ENCODE measurements at regions not wholly inside any gene's neighbourhood (a gene's known extent, or its start where the extent isn't known, plus 50 kb on each side); places are given as distances from the start of the nearest gene placed in this dataset.

DNA sequence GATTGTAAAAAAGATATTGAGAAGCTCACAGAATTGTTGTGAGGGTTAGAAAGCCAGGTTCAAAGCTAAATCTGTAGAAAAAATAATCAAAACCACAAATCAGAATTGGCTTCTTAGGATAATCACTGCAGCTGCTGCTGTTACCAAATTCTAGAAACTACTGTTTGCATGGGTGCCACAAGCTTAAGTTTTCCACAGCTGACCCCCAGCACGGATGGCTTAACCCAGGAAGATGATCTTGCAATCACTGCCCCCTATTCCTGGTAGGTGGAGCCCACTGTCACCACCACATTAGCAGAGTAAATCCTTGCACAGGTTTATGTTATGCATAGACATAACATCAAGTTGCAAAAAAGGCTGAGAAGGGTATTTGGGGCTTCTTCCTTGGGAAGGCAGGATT lies 877.8 kb upstream of the ADGRL2 start:
- no peaks in the 10 kb centered on the region for H3K27me3 ChIP-seq (replicated peaks in 1 of 7)
- DNase-seq: no peak
- H3K4me1 ChIP-seq: no peaks in the 10 kb centered on the region
- 47 to 76% (median 70%) methylated on average over 1 of the region's 1 CpG for WGBS, 5 donors
- H3K9me3 ChIP-seq: no peaks in the 10 kb centered on the region
- no peaks in the 10 kb centered on the region for H3K36me3 ChIP-seq
- H3K27ac ChIP-seq: no peak overlapping the region
- TF ChIP-seq POLR2AphosphoS5 (IDR thresholded peaks at IDR 0.05) (no peak), POLR2A (IDR thresholded peaks at IDR 0.05) (no peak)
- TF ChIP-seq, protein P1, sequence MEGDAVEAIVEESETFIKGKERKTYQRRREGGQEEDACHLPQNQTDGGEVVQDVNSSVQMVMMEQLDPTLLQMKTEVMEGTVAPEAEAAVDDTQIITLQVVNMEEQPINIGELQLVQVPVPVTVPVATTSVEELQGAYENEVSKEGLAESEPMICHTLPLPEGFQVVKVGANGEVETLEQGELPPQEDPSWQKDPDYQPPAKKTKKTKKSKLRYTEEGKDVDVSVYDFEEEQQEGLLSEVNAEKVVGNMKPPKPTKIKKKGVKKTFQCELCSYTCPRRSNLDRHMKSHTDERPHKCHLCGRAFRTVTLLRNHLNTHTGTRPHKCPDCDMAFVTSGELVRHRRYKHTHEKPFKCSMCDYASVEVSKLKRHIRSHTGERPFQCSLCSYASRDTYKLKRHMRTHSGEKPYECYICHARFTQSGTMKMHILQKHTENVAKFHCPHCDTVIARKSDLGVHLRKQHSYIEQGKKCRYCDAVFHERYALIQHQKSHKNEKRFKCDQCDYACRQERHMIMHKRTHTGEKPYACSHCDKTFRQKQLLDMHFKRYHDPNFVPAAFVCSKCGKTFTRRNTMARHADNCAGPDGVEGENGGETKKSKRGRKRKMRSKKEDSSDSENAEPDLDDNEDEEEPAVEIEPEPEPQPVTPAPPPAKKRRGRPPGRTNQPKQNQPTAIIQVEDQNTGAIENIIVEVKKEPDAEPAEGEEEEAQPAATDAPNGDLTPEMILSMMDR (IDR thresholded peaks at IDR 0.05 in 8 of 11, conservative IDR thresholded peaks at IDR 0.05 in 3 of 11): no peak
- intact Hi-C loops (cut with DNase I; ENCODE audit: low total_unique reads): no loop called here
- no peak overlapping the region for H3K4me3 ChIP-seq

DNA sequence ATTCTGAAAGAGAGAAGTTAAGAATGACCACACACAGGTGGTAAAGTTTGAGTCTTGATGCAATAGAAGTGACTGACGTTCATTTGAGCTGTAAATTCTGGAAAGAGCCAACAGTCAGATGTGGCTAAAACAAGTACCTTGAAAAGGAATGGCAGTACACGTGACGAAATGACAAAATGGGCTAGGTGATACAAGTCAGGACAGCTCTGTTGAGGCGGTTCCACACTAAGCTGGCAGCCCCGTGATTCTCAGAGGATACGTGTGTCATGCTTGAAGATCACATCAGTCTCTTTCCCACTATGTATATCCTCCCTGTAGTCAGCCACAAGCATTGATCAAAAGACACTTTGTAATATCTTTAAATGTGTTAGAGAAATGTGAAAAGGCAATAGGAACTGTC lies 881.3 kb upstream of the ADGRL2 start:
- Histone ChIP-seq H3K36me3 (no peaks in the 10 kb centered on the region), H3K27ac (no peak overlapping the region), H3K4me3 (no peak overlapping the region), H3K9me3 (no peaks in the 10 kb centered on the region), H3K4me1 (no peaks in the 10 kb centered on the region), H3K27me3 (replicated peaks in 1 of 7) (no peaks in the 10 kb centered on the region)
- no peak for DNase-seq
- WGBS, 5 donors: 75 to 92% (median 80%) methylated on average over 6 of the region's 6 CpGs
- intact Hi-C loops (cut with DNase I; ENCODE audit: low total_unique reads): no loop called here
- TF ChIP-seq POLR2A (IDR thresholded peaks at IDR 0.05) (no peak), POLR2AphosphoS5 (IDR thresholded peaks at IDR 0.05) (no peak)
- TF ChIP-seq, protein P1 (IDR thresholded peaks at IDR 0.05 in 8 of 11, conservative IDR thresholded peaks at IDR 0.05 in 3 of 11): no peak

DNA sequence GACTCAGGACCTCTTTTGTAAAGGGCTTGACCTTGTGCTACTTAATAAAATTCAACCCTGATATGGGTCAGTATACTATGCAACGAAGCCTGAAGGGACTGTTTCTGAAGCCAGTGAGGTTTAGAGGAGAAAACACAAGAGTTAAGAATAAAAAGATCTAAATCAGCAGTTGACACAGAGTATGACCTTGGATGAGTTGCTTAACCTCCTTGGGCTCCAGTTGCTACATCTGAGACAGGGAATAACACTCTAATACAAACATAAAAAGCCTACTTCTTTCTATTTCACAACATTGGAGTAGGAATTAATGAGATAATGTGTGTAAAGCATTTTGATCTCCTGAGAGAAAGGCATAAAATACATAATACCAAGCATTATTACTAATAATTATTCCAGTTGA lies 882.4 kb upstream of the ADGRL2 start:
- 0 to 37% (median 26%) methylated on average over 1 of the region's 1 CpG for WGBS, 5 donors
- no peak overlapping the region for H3K27ac ChIP-seq
- intact Hi-C loops (cut with DNase I; ENCODE audit: low total_unique reads): no loop called here
- no peaks in the 10 kb centered on the region for H3K9me3 ChIP-seq
- H3K27me3 ChIP-seq (replicated peaks in 1 of 7): no peaks in the 10 kb centered on the region
- TF ChIP-seq, protein P1 (IDR thresholded peaks at IDR 0.05 in 8 of 11, conservative IDR thresholded peaks at IDR 0.05 in 3 of 11): no peak
- TF ChIP-seq POLR2AphosphoS5 (IDR thresholded peaks at IDR 0.05) (no peak), POLR2A (IDR thresholded peaks at IDR 0.05) (no peak)
- H3K4me3 ChIP-seq: no peak overlapping the region
- DNase-seq: no peak
- no peaks in the 10 kb centered on the region for H3K4me1 ChIP-seq
- H3K36me3 ChIP-seq: no peaks in the 10 kb centered on the region

DNA sequence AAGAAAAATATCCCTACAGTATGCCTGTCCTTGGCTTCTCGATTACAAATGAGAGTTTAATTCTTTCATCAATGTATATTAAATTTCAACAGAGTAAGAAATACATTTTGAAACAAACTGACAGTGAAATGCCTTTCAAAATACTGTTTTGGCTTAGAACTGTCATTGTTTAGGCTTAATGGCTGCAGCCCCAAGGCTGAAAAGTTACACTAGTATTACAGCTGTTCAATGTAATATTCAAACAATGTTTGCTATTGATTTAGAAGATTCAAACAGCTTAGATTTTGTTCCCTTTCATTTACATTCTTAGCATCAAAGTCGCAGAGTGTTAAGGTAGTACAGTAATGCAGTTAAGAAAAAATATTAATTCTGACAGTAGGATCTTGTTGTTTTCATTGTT lies 882.9 kb upstream of the ADGRL2 start:
- WGBS, 5 donors: 82 to 90% (median 87%) methylated on average over 2 of the region's 2 CpGs
- no peak overlapping the region for H3K27ac ChIP-seq
- H3K9me3 ChIP-seq: no peaks in the 10 kb centered on the region
- TF ChIP-seq, protein P1 (IDR thresholded peaks at IDR 0.05 in 8 of 11, conservative IDR thresholded peaks at IDR 0.05 in 3 of 11): no peak
- no peak for TF ChIP-seq POLR2A (IDR thresholded peaks at IDR 0.05)
- TF ChIP-seq POLR2AphosphoS5 (IDR thresholded peaks at IDR 0.05): no peak
- H3K4me1 ChIP-seq: no peaks in the 10 kb centered on the region
- no peak for DNase-seq
- H3K4me3 ChIP-seq: no peak overlapping the region
- H3K36me3 ChIP-seq: no peaks in the 10 kb centered on the region
- intact Hi-C loops (cut with DNase I; ENCODE audit: low total_unique reads): no loop called here
- no peaks in the 10 kb centered on the region for H3K27me3 ChIP-seq (replicated peaks in 1 of 7)
